Activated T-cell treated with anti-CD3 and anti-CD28 coated beads for 24 hours (primary cell): ENCODE measurements at regions not wholly inside any gene's neighbourhood (a gene's known extent, or its start where the extent isn't known, plus 50 kb on each side); places are given as distances from the start of the nearest gene placed in this dataset.
"Not testable (repeated sequence)": the region's sequence is repeated elsewhere in the genome, so short reads cannot be mapped to it uniquely, and the experiment has no call there.

ENCODE experiments used
- DNase-seq: peaks from one replicate; pipeline ENCODE4 v3.0.0-alpha.2; 2020; ENCODE audit warnings: low read depth

GRCh38 chr3:174541708-174542315 lies 317.3 kb upstream of the NAALADL2 start:
- DNase-seq = no peak

- DNase-seq = no peak
Measured at GRCh38 chr3:174547801-174548435, 311.2 kb upstream of the NAALADL2 start.

GRCh38 chr3:174548841-174549623 lies 310.1 kb upstream of the NAALADL2 start:
- no peak for DNase-seq

- DNase-seq = no peak
Measured at GRCh38 chr3:174581558-174581957, 277.6 kb upstream of the NAALADL2 start.

GRCh38 chr3:174583396-174583795 lies 275.7 kb upstream of the NAALADL2 start:
- DNase-seq = no peak

- not testable (repeated sequence) for DNase-seq
Measured at GRCh38 chr3:174587137-174587536, 272.0 kb upstream of the NAALADL2 start.

GRCh38 chr3:174596447-174596982 lies 262.6 kb upstream of the NAALADL2 start:
- DNase-seq = no peak

- no peak for DNase-seq
Measured at GRCh38 chr3:174598885-174599439, 260.2 kb upstream of the NAALADL2 start.

GRCh38 chr3:174613173-174613572 lies 246.0 kb upstream of the NAALADL2 start:
- no peak for DNase-seq

GRCh38 chr3:174614036-174614435 lies 245.1 kb upstream of the NAALADL2 start:
- DNase-seq = no peak

GRCh38 chr3:174618368-174619080 lies 240.6 kb upstream of the NAALADL2 start:
- no peak for DNase-seq

GRCh38 chr3:174619239-174619638 lies 239.9 kb upstream of the NAALADL2 start:
- no peak for DNase-seq

GRCh38 chr3:174620138-174620537 lies 239.0 kb upstream of the NAALADL2 start:
- no peak for DNase-seq

GRCh38 chr3:174620855-174621472 lies 238.2 kb upstream of the NAALADL2 start:
- DNase-seq = no peak

- DNase-seq = no peak
Measured at GRCh38 chr3:174633342-174633741, 225.8 kb upstream of the NAALADL2 start.

GRCh38 chr3:174636451-174636850 lies 222.7 kb upstream of the NAALADL2 start:
- no peak for DNase-seq

- DNase-seq = no peak
Measured at GRCh38 chr3:174639406-174639805, 219.7 kb upstream of the NAALADL2 start.

- DNase-seq = no peak
Measured at GRCh38 chr3:174639970-174640369, 219.2 kb upstream of the NAALADL2 start.

GRCh38 chr3:174640932-174641331 lies 218.2 kb upstream of the NAALADL2 start:
- DNase-seq = no peak

GRCh38 chr3:174644287-174644686 lies 214.8 kb upstream of the NAALADL2 start:
- no peak for DNase-seq

GRCh38 chr3:174651951-174652350 lies 207.2 kb upstream of the NAALADL2 start:
- DNase-seq = no peak

- DNase-seq = no peak
Measured at GRCh38 chr3:174659511-174659910, 199.6 kb upstream of the NAALADL2 start.
